Neuronal stem cell (in vitro differentiated cells): ENCODE measurements at regions not wholly inside any gene's neighbourhood (a gene's known extent, or its start where the extent isn't known, plus 50 kb on each side); places are given as distances from the start of the nearest gene placed in this dataset.

ENCODE experiments used
- DNase-seq: peaks from one replicate; pipeline ENCODE4 v3.0.0-alpha.2; 2013; ENCODE audit warnings: low spot score
- H2AFZ ChIP-seq: one replicate; pipeline ENCODE4 v1.6.1; 2013; ENCODE audit warnings: mild to moderate bottlenecking, low read length, inconsistent platforms
- H2AK5ac ChIP-seq: 2 replicates; pipeline ENCODE4 v1.6.1; 2013; ENCODE audit warnings: low read depth, mild to moderate bottlenecking, inconsistent platforms, low read length, moderate library complexity, mixed read lengths
- H2BK120ac ChIP-seq: 2 replicates; pipeline ENCODE4 v1.6.1; 2013; ENCODE audit warnings: low read depth, mild to moderate bottlenecking, inconsistent platforms, low read length, moderate library complexity, mixed read lengths
- H2BK12ac ChIP-seq: one replicate; pipeline ENCODE4 v1.6.1; 2013; ENCODE audit warnings: low read length, inconsistent platforms
- H2BK15ac ChIP-seq: 2 replicates; pipeline ENCODE4 v1.6.1; 2013; ENCODE audit warnings: mild to moderate bottlenecking, low read length, inconsistent platforms, mixed read lengths
- H2BK5ac ChIP-seq: one replicate; pipeline ENCODE4 v1.6.1; 2013; ENCODE audit warnings: inconsistent platforms, mild to moderate bottlenecking, low read length, moderate library complexity
- H3K14ac ChIP-seq: one replicate; pipeline ENCODE4 v1.6.1; 2013; ENCODE audit warnings: low read length, inconsistent platforms
- H3K18ac ChIP-seq: 2 replicates; pipeline ENCODE4 v1.6.1; 2013; ENCODE audit warnings: low read length, inconsistent platforms
- H3K23ac ChIP-seq: 2 replicates; pipeline ENCODE4 v1.6.1; 2013; ENCODE audit warnings: low read depth, mild to moderate bottlenecking, mixed read lengths, low read length, inconsistent platforms; ENCODE audit not compliant: poor library complexity
- H3K27ac ChIP-seq: replicated peaks from 3 replicates; pipeline ENCODE4 v1.5.1; 2013; ENCODE audit warnings: low read length, inconsistent platforms
- H3K27me3 ChIP-seq, 3 experiments: 2 replicates each; pipeline ENCODE4 v1.6.1; 2013; ENCODE audit warnings: low read length in 3 of 3, mild to moderate bottlenecking in 2 of 3, inconsistent platforms in 1 of 3, low read depth in 1 of 3, mixed read lengths in 1 of 3, moderate library complexity in 1 of 3; ENCODE audit not compliant: control insufficient read depth in 3 of 3, insufficient read depth in 3 of 3
- H3K36me3 ChIP-seq, 2 donors: replicated peaks in 1 of 2; 2 replicates each; pipeline ENCODE4 v1.6.1; 2013; ENCODE audit warnings: low read length in 2 of 2; ENCODE audit not compliant: control insufficient read depth in 2 of 2, insufficient read depth in 2 of 2
- H3K4ac ChIP-seq: 2 replicates; pipeline ENCODE4 v1.6.1; 2013; ENCODE audit warnings: inconsistent platforms, mild to moderate bottlenecking, low read length, moderate library complexity
- H3K4me1 ChIP-seq, 2 donors: 1 replicate in 1 of 2; 2 replicates in 1 of 2; pipeline ENCODE4 v1.6.1; 2013; ENCODE audit warnings: low read length in 2 of 2, low read depth in 1 of 2; ENCODE audit not compliant: control insufficient read depth in 2 of 2, insufficient read depth in 1 of 2
- H3K4me2 ChIP-seq: one replicate; pipeline ENCODE4 v1.6.1; 2013; ENCODE audit warnings: mild to moderate bottlenecking, low read length, inconsistent platforms; ENCODE audit not compliant: insufficient read depth, poor library complexity, severe bottlenecking
- H3K4me3 ChIP-seq, 2 donors: 2 replicates each; pipeline ENCODE4 v1.5.1; 2013; ENCODE audit warnings: low read length in 2 of 2, mild to moderate bottlenecking in 2 of 2, inconsistent platforms in 1 of 2, moderate library complexity in 1 of 2
- H3K79me1 ChIP-seq: one replicate; pipeline ENCODE4 v1.6.1; 2013; ENCODE audit warnings: low read depth, mild to moderate bottlenecking, inconsistent platforms, low read length, moderate library complexity
- H3K9ac ChIP-seq: one replicate; pipeline ENCODE4 v1.6.1; 2013; ENCODE audit warnings: mild to moderate bottlenecking, low read depth, low read length, inconsistent platforms; ENCODE audit not compliant: poor library complexity
- H3K9me3 ChIP-seq, 2 donors: replicated peaks in 1 of 2; 2 replicates each; pipeline versions ENCODE3 to v1.6.1; 2013; ENCODE audit warnings: low read length in 2 of 2, mild to moderate bottlenecking in 2 of 2, inconsistent platforms in 1 of 2, low read depth in 1 of 2, mixed read lengths in 1 of 2, moderate library complexity in 1 of 2; ENCODE audit not compliant: control insufficient read depth in 2 of 2, insufficient read depth in 1 of 2
- H4K8ac ChIP-seq: one replicate; pipeline ENCODE4 v1.6.1; 2013; ENCODE audit warnings: low read depth, mild to moderate bottlenecking, inconsistent platforms, low read length, moderate library complexity
- H4K91ac ChIP-seq: one replicate; pipeline ENCODE4 v1.6.1; 2013; ENCODE audit warnings: low read length, low read depth, mild to moderate bottlenecking, inconsistent platforms; ENCODE audit not compliant: poor library complexity
- WGBS, 2 donors: extraction: QIAGEN DNeasy Blood & Tissue Kit; methylation state at CpG; one replicate each; pipeline ENCODE4 v1.1.7; 2013; ENCODE audit warnings: missing lambda C conversion rate in 2 of 2, mixed read lengths in 1 of 2; ENCODE audit not compliant: insufficient read length in 2 of 2, insufficient replicate concordance in 1 of 2; ENCODE audit errors: extremely low coverage in 2 of 2; 5-methylcytosine and 5-hydroxymethylcytosine counted together

DNA sequence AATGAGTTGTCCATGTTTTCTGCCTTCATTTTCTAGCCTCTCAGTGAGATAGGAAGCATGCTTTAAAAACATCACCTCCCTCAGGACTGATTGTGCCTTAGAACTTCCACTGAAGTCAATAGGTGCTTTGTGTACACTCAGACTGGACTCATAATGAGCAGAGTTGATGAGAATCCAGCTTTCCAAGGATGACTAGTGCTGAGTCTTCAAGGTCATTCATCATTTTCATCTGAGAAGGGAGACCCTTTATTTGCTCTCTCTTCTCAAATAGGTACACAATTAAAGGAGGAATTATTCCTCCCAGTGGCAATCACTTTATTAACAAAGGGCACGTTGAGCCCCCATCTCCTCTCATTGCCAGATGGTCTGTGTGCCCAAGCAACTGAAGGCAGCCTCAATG, 210.9 kb upstream of the PRKD1 start:
- Histone ChIP-seq H3K4ac (no peak overlapping the region), H3K27me3 (no peaks in the 10 kb centered on the region), H3K4me3 (no peak overlapping the region), H2AFZ (no peak overlapping the region), H3K4me2 (no peak overlapping the region), H2AK5ac (no peak overlapping the region), H3K9ac (no peak overlapping the region), H3K23ac (no peak overlapping the region), H3K9me3 (no peaks in the 10 kb centered on the region), H3K27ac (no peak overlapping the region), H3K14ac (no peak overlapping the region), H2BK120ac (no peak overlapping the region), H3K36me3 (no peaks in the 10 kb centered on the region), H2BK12ac (no peak overlapping the region), H4K8ac (no peak overlapping the region), H3K18ac (no peak overlapping the region), H2BK15ac (no peak overlapping the region), H4K91ac (no peak overlapping the region), H2BK5ac (no peak overlapping the region), H3K79me1 (no peaks in the 10 kb centered on the region), H3K4me1 (no peaks in the 10 kb centered on the region)
- DNase-seq, result no peak
- no CpG with 5 or more reads among the region's 1 CpG for WGBS, 2 donors

DNA sequence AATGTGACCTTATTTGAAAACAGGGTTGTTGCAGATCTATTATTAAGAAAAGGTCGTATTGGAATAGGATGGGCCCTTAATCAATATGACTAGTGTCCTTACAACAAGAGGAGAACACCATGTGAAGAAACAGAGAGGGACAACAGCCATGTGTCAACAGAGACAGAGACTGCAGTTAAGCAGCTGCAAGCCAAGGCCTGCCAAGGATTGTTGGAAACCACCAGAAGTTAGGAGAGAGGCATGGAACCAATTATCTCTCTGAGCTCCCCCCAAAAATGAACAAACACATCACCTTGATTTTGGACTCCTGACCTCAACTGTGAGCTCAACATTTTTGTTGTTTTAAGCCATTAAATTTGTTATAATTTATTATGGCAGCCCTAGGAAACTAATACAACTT, 214.6 kb upstream of the PRKD1 start:
- Histone ChIP-seq H3K9ac (no peak overlapping the region), H3K27me3 (no peaks in the 10 kb centered on the region), H3K23ac (no peak overlapping the region), H3K79me1 (no peaks in the 10 kb centered on the region), H2BK15ac (no peak overlapping the region), H2BK5ac (no peak overlapping the region), H3K4me3 (no peak overlapping the region), H3K27ac (no peak overlapping the region), H2BK12ac (no peak overlapping the region), H3K4me1 (no peaks in the 10 kb centered on the region), H3K4ac (no peak overlapping the region), H3K36me3 (no peaks in the 10 kb centered on the region), H4K91ac (no peak overlapping the region), H4K8ac (no peak overlapping the region), H2AFZ (no peak overlapping the region), H3K4me2 (no peak overlapping the region), H3K14ac (no peak overlapping the region), H2BK120ac (no peak overlapping the region), H3K18ac (no peak overlapping the region), H3K9me3 (peaks cover 0 to 4% of the 10 kb centered on the region in 2 donors), H2AK5ac (no peak overlapping the region)
- no CpG with 5 or more reads among the region's 1 CpG for WGBS, 2 donors
- DNase-seq, result no peak

DNA sequence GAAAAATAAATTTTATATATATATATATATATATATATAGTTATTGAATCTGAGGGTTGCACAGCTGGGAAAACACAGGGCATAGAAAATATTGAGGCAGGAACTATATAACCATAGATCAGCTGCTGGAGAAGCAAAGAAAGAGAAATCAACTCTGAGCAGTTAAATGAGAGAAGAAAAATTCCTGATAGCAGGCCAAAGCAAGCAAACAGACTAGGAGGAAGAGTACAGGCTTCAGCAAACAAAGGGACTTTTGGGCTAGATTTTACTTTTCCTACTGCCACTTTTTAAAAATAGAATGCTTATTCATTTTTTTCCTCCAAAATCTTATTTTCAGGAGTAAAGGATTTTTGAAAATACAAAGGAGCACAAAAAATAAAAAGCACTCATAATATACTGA, 216.0 kb upstream of the PRKD1 start:
- H2BK120ac ChIP-seq, result no peak overlapping the region
- no peaks in the 10 kb centered on the region for H3K79me1 ChIP-seq
- no peaks in the 10 kb centered on the region for H3K4me1 ChIP-seq
- no peak overlapping the region for H3K14ac ChIP-seq
- DNase-seq, result no peak
- H3K36me3 ChIP-seq, result no peaks in the 10 kb centered on the region
- no peaks in the 10 kb centered on the region for H3K27me3 ChIP-seq
- H2AK5ac ChIP-seq, result no peak overlapping the region
- no peak overlapping the region for H3K18ac ChIP-seq
- no peak overlapping the region for H4K8ac ChIP-seq
- H2BK15ac ChIP-seq, result no peak overlapping the region
- no peak overlapping the region for H4K91ac ChIP-seq
- no peak overlapping the region for H2AFZ ChIP-seq
- H3K4me3 ChIP-seq, result no peak overlapping the region
- H2BK12ac ChIP-seq, result no peak overlapping the region
- H3K4me2 ChIP-seq, result no peak overlapping the region
- H3K9ac ChIP-seq, result no peak overlapping the region
- no peak overlapping the region for H3K23ac ChIP-seq
- no peak overlapping the region for H3K27ac ChIP-seq
- H3K4ac ChIP-seq, result no peak overlapping the region
- no peak overlapping the region for H2BK5ac ChIP-seq
- peaks cover 0 to 4% of the 10 kb centered on the region in 2 donors for H3K9me3 ChIP-seq

DNA sequence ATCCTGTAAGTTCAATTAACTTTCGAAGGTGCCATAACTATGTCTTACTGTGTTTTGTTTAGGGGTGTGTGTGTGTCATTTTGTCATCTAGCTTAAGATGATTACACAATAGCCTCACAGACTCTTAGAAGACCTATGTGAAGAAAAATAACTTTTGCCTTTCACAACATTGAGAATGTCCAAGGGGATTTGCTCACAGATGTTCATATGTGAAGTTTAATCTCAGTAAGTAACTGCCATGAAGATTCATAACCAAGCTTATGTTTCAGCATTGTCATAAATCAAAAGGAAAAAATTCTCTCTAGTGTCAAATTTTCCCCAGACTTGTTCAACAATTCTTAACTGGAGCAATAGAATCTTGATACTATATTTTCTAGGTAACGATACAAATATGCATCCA, 226.1 kb upstream of the PRKD1 start:
- Histone ChIP-seq H3K4ac (no peak overlapping the region), H3K27me3 (no peaks in the 10 kb centered on the region), H3K4me3 (no peak overlapping the region), H2BK15ac (no peak overlapping the region), H3K4me1 (peaks cover 0 to 4% of the 10 kb centered on the region in 2 donors), H4K8ac (no peak overlapping the region), H3K23ac (no peak overlapping the region), H2BK120ac (no peak overlapping the region), H3K4me2 (no peak overlapping the region), H3K14ac (no peak overlapping the region), H3K9ac (no peak overlapping the region), H3K9me3 (no peaks in the 10 kb centered on the region), H2BK5ac (no peak overlapping the region), H3K36me3 (no peaks in the 10 kb centered on the region), H2AK5ac (no peak overlapping the region), H3K79me1 (no peaks in the 10 kb centered on the region), H3K27ac (no peak overlapping the region), H2BK12ac (no peak overlapping the region), H4K91ac (no peak overlapping the region), H3K18ac (no peak overlapping the region), H2AFZ (no peak overlapping the region)
- no peak for DNase-seq
- no CpG with 5 or more reads among the region's 2 CpGs for WGBS, 2 donors
